ENCODE measurements at regions not wholly inside any gene's neighbourhood (a gene's known extent, or its start where the extent isn't known, plus 50 kb on each side); places are given as distances from the start of the nearest gene placed in this dataset.

GRCh38 chr20:59525500-59526241 lies 78.7 kb upstream of the PHACTR3 start (continued):
- TF ChIP-seq PBX3 (IDR thresholded peaks at IDR 0.05) = no peak
- TF ChIP-seq TEAD4 (IDR thresholded peaks at IDR 0.05; ENCODE audit: borderline replicate concordance, insufficient read depth) = no peak
- TF ChIP-seq SIN3A (IDR thresholded peaks at IDR 0.05; ENCODE audit: borderline replicate concordance, low read depth, low read length) = no peak
- TF ChIP-seq IRF3 (IDR thresholded peaks at IDR 0.05; ENCODE audit: low read depth, low read length) = no peak
- TF ChIP-seq NRF1 (IDR thresholded peaks at IDR 0.05; ENCODE audit: low read depth, low read length) = no peak

DNA sequence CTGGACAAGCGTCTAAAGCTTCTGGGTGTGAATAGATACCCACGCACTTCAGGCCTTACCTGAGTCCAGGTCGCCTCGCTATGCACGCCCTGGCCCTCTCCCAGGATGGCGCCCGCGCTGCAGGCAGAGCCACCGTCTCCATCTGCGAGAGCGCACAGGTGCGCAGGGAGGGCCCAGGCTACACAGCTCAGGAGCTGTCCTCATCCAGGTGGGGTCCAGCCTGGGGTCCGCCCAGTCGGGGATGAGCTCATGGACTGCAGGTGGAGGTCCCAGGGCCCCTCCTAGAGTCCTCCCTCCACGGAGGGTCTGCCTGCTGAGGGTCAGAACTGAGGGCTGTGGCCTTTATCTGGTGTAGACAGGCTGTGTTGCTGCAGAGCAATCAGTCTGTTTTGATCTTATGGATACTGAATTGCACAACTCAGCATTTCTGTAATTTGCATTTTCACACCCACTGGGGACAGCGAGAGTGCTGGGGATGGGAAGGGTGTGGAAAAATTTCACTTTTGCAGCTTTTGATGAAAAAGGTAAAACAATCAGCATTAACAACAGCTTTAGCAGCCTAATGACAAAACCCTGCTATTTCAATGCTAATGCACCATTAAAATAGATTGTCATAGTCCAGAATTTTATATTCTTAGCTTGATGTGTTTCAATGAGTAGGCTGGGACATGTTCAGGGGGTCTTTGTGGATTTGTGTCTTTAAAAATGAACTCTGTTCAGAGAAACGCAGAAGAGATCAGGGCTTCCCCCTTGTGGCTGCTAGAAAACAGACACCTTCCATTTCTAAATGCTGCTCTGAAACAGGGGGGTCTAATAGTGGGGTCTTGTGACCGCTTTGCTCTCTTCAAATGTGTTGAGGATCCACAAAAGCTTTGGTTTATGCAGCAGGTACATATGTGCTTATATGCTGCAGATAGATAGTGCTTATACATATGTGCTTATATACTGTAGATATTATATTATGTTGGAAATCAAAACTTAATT lies 77.8 kb upstream of the PHACTR3 start:
- no peaks in the 10 kb centered on the region for H3K27me3 ChIP-seq (ENCODE audit: insufficient read depth)
- DNase-seq = peak; percentile 71
- ChIA-PET POLR2A (interaction anchor here (1.2 kb wide), 1 partner anchor 12 kb away, joined by 3 read pairs; no protein-coding TSS in a partner anchor), CTCF (interaction anchor here (0.6 to 8.1 kb wide), 28 partner anchors 10 to 392 kb away, joined by 3 to 155 read pairs (median 4); no protein-coding TSS in a partner anchor)
- H4K20me1 ChIP-seq (ENCODE audit: insufficient read depth) = no peaks in the 10 kb centered on the region
- no peak overlapping the region for H3K9ac ChIP-seq
- H3K4me3 ChIP-seq (ENCODE audit: low read depth in 2 of 2, low read length in 1 of 2) = no peak overlapping the region
- no peaks in the 10 kb centered on the region for H3K9me2 ChIP-seq
- H3K36me3 ChIP-seq (replicated peaks in 1 of 2; ENCODE audit: control insufficient read depth in 1 of 2, insufficient read depth in 2 of 2, low read length in 1 of 2) = no peaks in the 10 kb centered on the region
- no peak overlapping the region for H3K4me2 ChIP-seq
- no peaks in the 10 kb centered on the region for H3K9me3 ChIP-seq
- 12% methylated on average over 8 of the region's 18 CpGs for WGBS (ENCODE audit: low lambda C conversion rate)
- H2AFZ ChIP-seq (ENCODE audit: low read depth) = no peak overlapping the region
- H3K27ac ChIP-seq (ENCODE audit: low read depth in 2 of 2, low read length in 1 of 2) = no peak overlapping the region
- no peaks in the 10 kb centered on the region for H3K79me2 ChIP-seq (ENCODE audit: insufficient read depth)
- peaks cover 0 to 9% of the 10 kb centered on the region in 2 experiments; a peak in 1 of 4 replicates for H3K4me1 ChIP-seq (ENCODE audit: control insufficient read depth in 1 of 2, insufficient read depth in 2 of 2, low read depth in 1 of 2, low read length in 1 of 2)
- no peaks in the 10 kb centered on the region for H3F3A ChIP-seq (replicated peaks; ENCODE audit: insufficient read depth)
- no peak for TF ChIP-seq REST (IDR thresholded peaks at IDR 0.05; ENCODE audit: low read depth, low read length)
- peak; percentile 18; the same call in 1 of the 2 replicates for TF ChIP-seq SMC3 (IDR thresholded peaks at IDR 0.05; ENCODE audit: low read depth, low read length)
- no peak for TF ChIP-seq ELF1 (IDR thresholded peaks at IDR 0.05)
- no peak for TF ChIP-seq GATA2 (CRISPR knock-in tag; IDR thresholded peaks at IDR 0.05)
- peak; percentile 23; the same call in 1 of the 2 replicates for TF ChIP-seq RAD21 (IDR thresholded peaks at IDR 0.05; ENCODE audit: low read length)
- peak; percentile 52 for TF ChIP-seq CTCF (IDR thresholded peaks at IDR 0.05)
